DOHH2 (cell line): ENCODE measurements at regions not wholly inside any gene's neighbourhood (a gene's known extent, or its start where the extent isn't known, plus 50 kb on each side); places are given as distances from the start of the nearest gene placed in this dataset.
"Not testable (repeated sequence)": the region's sequence is repeated elsewhere in the genome, so short reads cannot be mapped to it uniquely, and the experiment has no call there.

Experiments
- EZH2phosphoT487 ChIP-seq: fragments of 200-600 bp; sonication (generic); IDR thresholded peaks from 2 replicates; pipeline ENCODE4 v1.6.1; 2017; ENCODE audit warnings: borderline replicate concordance, mild to moderate bottlenecking, antibody characterized with exemption, low read length, moderate library complexity, mixed read lengths
- TF ChIP-seq, protein P1 (sequence below): fragments of 200-600 bp; sonication (generic); IDR thresholded peaks from one replicate; pipeline ENCODE4 v1.5.1; 2014; ENCODE audit warnings: antibody characterized with exemption, mild to moderate bottlenecking, low read depth, low read length; ENCODE audit not compliant: poor library complexity, severe bottlenecking

DNA sequence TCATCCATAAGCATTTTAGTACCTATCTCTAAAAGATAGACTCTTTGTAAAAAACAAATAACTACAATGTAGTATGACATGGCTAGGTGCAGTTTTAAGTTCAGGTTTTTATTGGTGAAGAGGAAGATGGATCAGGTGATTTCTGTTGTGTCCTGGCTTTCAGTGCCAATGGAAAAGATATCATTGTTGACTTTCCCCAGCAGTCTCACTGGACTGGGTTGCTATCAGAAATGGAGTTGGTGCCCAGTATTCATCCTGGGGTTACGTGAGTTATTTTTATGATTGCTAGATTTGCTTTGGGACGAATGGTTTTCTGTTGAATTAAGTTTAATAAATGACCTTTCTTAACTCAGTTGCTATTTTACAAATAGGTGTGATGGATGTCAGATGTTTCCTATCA is 120.5 kb downstream of the GOLGA6L22 start:
- TF ChIP-seq, protein P1, sequence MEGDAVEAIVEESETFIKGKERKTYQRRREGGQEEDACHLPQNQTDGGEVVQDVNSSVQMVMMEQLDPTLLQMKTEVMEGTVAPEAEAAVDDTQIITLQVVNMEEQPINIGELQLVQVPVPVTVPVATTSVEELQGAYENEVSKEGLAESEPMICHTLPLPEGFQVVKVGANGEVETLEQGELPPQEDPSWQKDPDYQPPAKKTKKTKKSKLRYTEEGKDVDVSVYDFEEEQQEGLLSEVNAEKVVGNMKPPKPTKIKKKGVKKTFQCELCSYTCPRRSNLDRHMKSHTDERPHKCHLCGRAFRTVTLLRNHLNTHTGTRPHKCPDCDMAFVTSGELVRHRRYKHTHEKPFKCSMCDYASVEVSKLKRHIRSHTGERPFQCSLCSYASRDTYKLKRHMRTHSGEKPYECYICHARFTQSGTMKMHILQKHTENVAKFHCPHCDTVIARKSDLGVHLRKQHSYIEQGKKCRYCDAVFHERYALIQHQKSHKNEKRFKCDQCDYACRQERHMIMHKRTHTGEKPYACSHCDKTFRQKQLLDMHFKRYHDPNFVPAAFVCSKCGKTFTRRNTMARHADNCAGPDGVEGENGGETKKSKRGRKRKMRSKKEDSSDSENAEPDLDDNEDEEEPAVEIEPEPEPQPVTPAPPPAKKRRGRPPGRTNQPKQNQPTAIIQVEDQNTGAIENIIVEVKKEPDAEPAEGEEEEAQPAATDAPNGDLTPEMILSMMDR, result not testable (repeated sequence)
- TF ChIP-seq EZH2phosphoT487, result not testable (repeated sequence)
